ENCODE measurements at regions not wholly inside any gene's neighbourhood (a gene's known extent, or its start where the extent isn't known, plus 50 kb on each side); places are given as distances from the start of the nearest gene placed in this dataset.
A peak's percentile ranks its signal among the peaks of the same experiment; 100 is the strongest.

GRCh38 chr14:76287063-76287462 is 88.9 kb upstream of the ESRRB start:
- no peak overlapping the region for H2AFZ ChIP-seq (ENCODE audit: insufficient read depth, low read length, poor library complexity)
- H2BK120ac ChIP-seq (ENCODE audit: insufficient read depth, low read length, poor library complexity), result no peak overlapping the region
- H3K23ac ChIP-seq (ENCODE audit: low read length), result no peak overlapping the region
- H3K79me2 ChIP-seq (ENCODE audit: control insufficient read depth, insufficient read depth, low read length, poor library complexity), result no peaks in the 10 kb centered on the region
- no peak overlapping the region for H4K12ac ChIP-seq (ENCODE audit: low read depth, low read length)
- no peak overlapping the region for H3K27ac ChIP-seq (ENCODE audit: low read depth, low read length)
- no peak overlapping the region for H2BK12ac ChIP-seq (ENCODE audit: low read length)
- H2AK5ac ChIP-seq (ENCODE audit: low read length), result no peak overlapping the region
- no peak overlapping the region for H3K4me2 ChIP-seq (ENCODE audit: low read length)
- H3K9ac ChIP-seq (ENCODE audit: low read length), result no peak overlapping the region
- no peak overlapping the region for H3K18ac ChIP-seq (ENCODE audit: low read length)
- H2BK5ac ChIP-seq (ENCODE audit: low read depth, low read length, poor library complexity), result no peak overlapping the region
- no peak overlapping the region for H3K14ac ChIP-seq (ENCODE audit: low read length)
- no peaks in the 10 kb centered on the region for H3K4me1 ChIP-seq (ENCODE audit: control insufficient read depth in 1 of 2, insufficient read depth in 2 of 2, low read length in 2 of 2)
- no peaks in the 10 kb centered on the region for H3K79me1 ChIP-seq (ENCODE audit: low read length)
- DNase-seq, result no peak
- no peaks in the 10 kb centered on the region for H3K27me3 ChIP-seq (ENCODE audit: insufficient read depth, low read length)
- no peak overlapping the region for H4K91ac ChIP-seq (ENCODE audit: low read depth, low read length)
- H4K8ac ChIP-seq (ENCODE audit: low read depth, low read length), result no peak overlapping the region
- H3K36me3 ChIP-seq (ENCODE audit: control insufficient read depth in 1 of 2, insufficient read depth in 2 of 2, low read length in 2 of 2), result no peaks in the 10 kb centered on the region
- no peak overlapping the region for H3K4me3 ChIP-seq (ENCODE audit: low read depth, low read length)
- H3K4ac ChIP-seq (ENCODE audit: low read depth, low read length), result no peak overlapping the region
- WGBS (ENCODE audit: extremely low coverage, insufficient coverage, insufficient read length), result no CpG with 5 or more reads among the region's 1 CpG
- no peaks in the 10 kb centered on the region for H3K9me3 ChIP-seq (ENCODE audit: insufficient read depth, low read depth, low read length)

- H2BK120ac ChIP-seq (ENCODE audit: insufficient read depth, low read length, poor library complexity), result no peak overlapping the region
- H3K14ac ChIP-seq (ENCODE audit: low read length), result no peak overlapping the region
- no peaks in the 10 kb centered on the region for H3K27me3 ChIP-seq (ENCODE audit: insufficient read depth, low read length)
- H3K27ac ChIP-seq (ENCODE audit: low read depth, low read length), result no peak overlapping the region
- H4K91ac ChIP-seq (ENCODE audit: low read depth, low read length), result no peak overlapping the region
- no peak overlapping the region for H2BK12ac ChIP-seq (ENCODE audit: low read length)
- WGBS (ENCODE audit: extremely low coverage, insufficient coverage, insufficient read length), result no CpG with 5 or more reads among the region's 4 CpGs
- no peaks in the 10 kb centered on the region for H3K4me1 ChIP-seq (ENCODE audit: control insufficient read depth in 1 of 2, insufficient read depth in 2 of 2, low read length in 2 of 2)
- no peaks in the 10 kb centered on the region for H3K36me3 ChIP-seq (ENCODE audit: control insufficient read depth in 1 of 2, insufficient read depth in 2 of 2, low read length in 2 of 2)
- no peaks in the 10 kb centered on the region for H3K9me3 ChIP-seq (ENCODE audit: insufficient read depth, low read depth, low read length)
- no peak overlapping the region for H3K9ac ChIP-seq (ENCODE audit: low read length)
- no peak overlapping the region for H4K8ac ChIP-seq (ENCODE audit: low read depth, low read length)
- H2AK5ac ChIP-seq (ENCODE audit: low read length), result no peak overlapping the region
- H2AFZ ChIP-seq (ENCODE audit: insufficient read depth, low read length, poor library complexity), result no peak overlapping the region
- no peaks in the 10 kb centered on the region for H3K79me2 ChIP-seq (ENCODE audit: control insufficient read depth, insufficient read depth, low read length, poor library complexity)
- no peak overlapping the region for H3K23ac ChIP-seq (ENCODE audit: low read length)
- H3K79me1 ChIP-seq (ENCODE audit: low read length), result no peaks in the 10 kb centered on the region
- no peak for DNase-seq
- H4K12ac ChIP-seq (ENCODE audit: low read depth, low read length), result peak overlapping the region; percentile 36
- H3K4me3 ChIP-seq (ENCODE audit: low read depth, low read length), result no peak overlapping the region
- no peak overlapping the region for H2BK5ac ChIP-seq (ENCODE audit: low read depth, low read length, poor library complexity)
- no peak overlapping the region for H3K4me2 ChIP-seq (ENCODE audit: low read length)
- H3K18ac ChIP-seq (ENCODE audit: low read length), result no peak overlapping the region
- H3K4ac ChIP-seq (ENCODE audit: low read depth, low read length), result no peak overlapping the region
Measured at GRCh38 chr14:76289276-76289675, 86.7 kb upstream of the ESRRB start.

DNA sequence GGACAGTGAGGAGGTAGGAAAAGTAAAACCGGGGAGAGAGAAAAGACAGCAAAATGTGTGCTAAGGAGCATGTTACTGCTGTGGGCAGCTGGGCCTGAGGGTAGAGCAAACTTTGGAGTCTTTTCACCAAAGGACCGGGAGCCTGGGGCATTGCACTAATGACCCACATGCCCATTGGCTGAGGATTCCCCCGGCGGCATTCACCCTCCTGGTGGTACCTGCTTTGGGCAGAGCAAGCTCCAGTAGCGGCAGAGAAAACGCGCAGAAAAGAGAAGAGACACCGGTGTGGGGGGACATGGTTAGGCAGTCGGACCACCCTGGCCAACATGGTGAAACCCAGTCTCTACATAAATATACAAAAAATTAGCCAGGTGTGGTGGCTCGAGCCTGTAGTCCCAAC is 83.4 kb upstream of the ESRRB start:
- no peak overlapping the region for H2BK12ac ChIP-seq (ENCODE audit: low read length)
- no peak overlapping the region for H3K9ac ChIP-seq (ENCODE audit: low read length)
- H3K4me2 ChIP-seq (ENCODE audit: low read length), result no peak overlapping the region
- no peak overlapping the region for H4K8ac ChIP-seq (ENCODE audit: low read depth, low read length)
- no peak overlapping the region for H3K27ac ChIP-seq (ENCODE audit: low read depth, low read length)
- H4K91ac ChIP-seq (ENCODE audit: low read depth, low read length), result no peak overlapping the region
- H3K23ac ChIP-seq (ENCODE audit: low read length), result no peak overlapping the region
- H3K79me1 ChIP-seq (ENCODE audit: low read length), result no peaks in the 10 kb centered on the region
- no peaks in the 10 kb centered on the region for H3K36me3 ChIP-seq (ENCODE audit: control insufficient read depth in 1 of 2, insufficient read depth in 2 of 2, low read length in 2 of 2)
- no peak overlapping the region for H2AK5ac ChIP-seq (ENCODE audit: low read length)
- WGBS (ENCODE audit: extremely low coverage, insufficient coverage, insufficient read length), result no CpG with 5 or more reads among the region's 10 CpGs
- no peaks in the 10 kb centered on the region for H3K27me3 ChIP-seq (ENCODE audit: insufficient read depth, low read length)
- DNase-seq, result peak; percentile 63 to 83
- no peaks in the 10 kb centered on the region for H3K4me1 ChIP-seq (ENCODE audit: control insufficient read depth in 1 of 2, insufficient read depth in 2 of 2, low read length in 2 of 2)
- no peak overlapping the region for H3K4ac ChIP-seq (ENCODE audit: low read depth, low read length)
- H3K18ac ChIP-seq (ENCODE audit: low read length), result no peak overlapping the region
- H4K12ac ChIP-seq (ENCODE audit: low read depth, low read length), result no peak overlapping the region
- H3K4me3 ChIP-seq (ENCODE audit: low read depth, low read length), result no peak overlapping the region
- H3K9me3 ChIP-seq (ENCODE audit: insufficient read depth, low read depth, low read length), result no peaks in the 10 kb centered on the region
- H2BK5ac ChIP-seq (ENCODE audit: low read depth, low read length, poor library complexity), result no peak overlapping the region
- H2AFZ ChIP-seq (ENCODE audit: insufficient read depth, low read length, poor library complexity), result no peak overlapping the region
- no peak overlapping the region for H3K14ac ChIP-seq (ENCODE audit: low read length)
- H3K79me2 ChIP-seq (ENCODE audit: control insufficient read depth, insufficient read depth, low read length, poor library complexity), result no peaks in the 10 kb centered on the region
- H2BK120ac ChIP-seq (ENCODE audit: insufficient read depth, low read length, poor library complexity), result no peak overlapping the region

DNA sequence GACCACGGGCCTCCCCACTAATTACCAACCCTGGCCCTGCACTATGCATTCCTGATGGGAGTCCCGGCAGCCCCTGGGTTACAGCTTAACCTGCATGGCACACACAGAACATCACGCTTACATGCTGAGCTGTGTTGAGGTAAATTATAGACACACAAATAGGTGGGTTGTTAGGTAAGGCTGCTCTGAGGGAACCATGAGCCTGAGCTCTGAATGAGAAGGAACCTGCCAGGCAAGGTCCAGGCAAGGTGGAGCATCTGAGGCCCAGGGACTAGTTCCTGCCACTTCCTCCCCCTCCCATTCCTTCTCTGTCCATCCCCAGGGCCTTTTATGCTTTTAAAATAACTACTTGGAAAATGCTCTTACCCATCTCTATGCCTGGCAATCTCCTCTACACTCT is 82.7 kb upstream of the ESRRB start:
- Histone ChIP-seq H3K4me2 (ENCODE audit: low read length) (no peak overlapping the region), H3K18ac (ENCODE audit: low read length) (no peak overlapping the region), H4K8ac (ENCODE audit: low read depth, low read length) (no peak overlapping the region), H3K23ac (ENCODE audit: low read length) (no peak overlapping the region), H3K9me3 (ENCODE audit: insufficient read depth, low read depth, low read length) (no peaks in the 10 kb centered on the region), H3K4ac (ENCODE audit: low read depth, low read length) (no peak overlapping the region), H3K27me3 (ENCODE audit: insufficient read depth, low read length) (no peaks in the 10 kb centered on the region), H3K79me1 (ENCODE audit: low read length) (no peaks in the 10 kb centered on the region), H4K91ac (ENCODE audit: low read depth, low read length) (no peak overlapping the region), H3K14ac (ENCODE audit: low read length) (no peak overlapping the region), H3K27ac (ENCODE audit: low read depth, low read length) (no peak overlapping the region), H2BK12ac (ENCODE audit: low read length) (no peak overlapping the region), H3K79me2 (ENCODE audit: control insufficient read depth, insufficient read depth, low read length, poor library complexity) (no peaks in the 10 kb centered on the region), H2AK5ac (ENCODE audit: low read length) (no peak overlapping the region), H2BK120ac (ENCODE audit: insufficient read depth, low read length, poor library complexity) (no peak overlapping the region), H3K4me1 (ENCODE audit: control insufficient read depth in 1 of 2, insufficient read depth in 2 of 2, low read length in 2 of 2) (no peaks in the 10 kb centered on the region), H3K4me3 (ENCODE audit: low read depth, low read length) (no peak overlapping the region), H2BK5ac (ENCODE audit: low read depth, low read length, poor library complexity) (no peak overlapping the region), H2AFZ (ENCODE audit: insufficient read depth, low read length, poor library complexity) (no peak overlapping the region), H3K36me3 (ENCODE audit: control insufficient read depth in 1 of 2, insufficient read depth in 2 of 2, low read length in 2 of 2) (no peaks in the 10 kb centered on the region), H3K9ac (ENCODE audit: low read length) (no peak overlapping the region), H4K12ac (ENCODE audit: low read depth, low read length) (no peak overlapping the region)
- no CpG with 5 or more reads among the region's 3 CpGs for WGBS (ENCODE audit: extremely low coverage, insufficient coverage, insufficient read length)
- no peak for DNase-seq

All from trophoblast cell (in vitro differentiated cells and primary cell).